ENCODE measurements at regions not wholly inside any gene's neighbourhood (a gene's known extent, or its start where the extent isn't known, plus 50 kb on each side); places are given as distances from the start of the nearest gene placed in this dataset.

DNA sequence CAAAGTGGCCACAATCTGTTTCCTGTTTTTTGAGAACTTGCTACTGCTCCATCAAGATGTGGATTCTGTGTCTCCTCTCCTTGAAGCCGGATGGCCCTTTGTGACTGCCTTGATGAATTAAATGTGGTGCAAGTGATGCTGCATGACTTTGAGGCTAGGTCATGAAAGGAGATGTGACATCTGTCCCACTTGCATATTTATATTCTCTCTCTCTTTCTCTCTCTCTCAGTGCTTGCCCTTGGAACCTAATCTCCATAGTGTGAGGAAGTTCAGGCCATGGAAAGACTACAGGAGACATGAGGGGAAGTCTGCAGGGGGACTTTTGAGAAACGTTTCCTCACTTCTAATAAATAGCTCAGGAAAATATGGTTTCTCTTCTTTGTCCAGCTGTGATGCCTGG lies 50.0 kb upstream of the ADPGK start:
- H3K79me2 ChIP-seq (ENCODE audit: insufficient read depth, low read length): no peaks in the 10 kb centered on the region
- no peaks in the 10 kb centered on the region for H3K9me2 ChIP-seq (ENCODE audit: low read depth, low read length)
- no peaks in the 10 kb centered on the region for H3K9me3 ChIP-seq (ENCODE audit: low read length)
- no peak overlapping the region for H3K27ac ChIP-seq (ENCODE audit: low read depth, low read length, poor library complexity, severe bottlenecking)
- H3K4me1 ChIP-seq (ENCODE audit: insufficient read depth, low read length, severe bottlenecking): no peaks in the 10 kb centered on the region
- no peak for TF ChIP-seq EZH2 (IDR thresholded peaks at IDR 0.05; ENCODE audit: borderline replicate concordance, low read length)
- TF ChIP-seq, protein P1, sequence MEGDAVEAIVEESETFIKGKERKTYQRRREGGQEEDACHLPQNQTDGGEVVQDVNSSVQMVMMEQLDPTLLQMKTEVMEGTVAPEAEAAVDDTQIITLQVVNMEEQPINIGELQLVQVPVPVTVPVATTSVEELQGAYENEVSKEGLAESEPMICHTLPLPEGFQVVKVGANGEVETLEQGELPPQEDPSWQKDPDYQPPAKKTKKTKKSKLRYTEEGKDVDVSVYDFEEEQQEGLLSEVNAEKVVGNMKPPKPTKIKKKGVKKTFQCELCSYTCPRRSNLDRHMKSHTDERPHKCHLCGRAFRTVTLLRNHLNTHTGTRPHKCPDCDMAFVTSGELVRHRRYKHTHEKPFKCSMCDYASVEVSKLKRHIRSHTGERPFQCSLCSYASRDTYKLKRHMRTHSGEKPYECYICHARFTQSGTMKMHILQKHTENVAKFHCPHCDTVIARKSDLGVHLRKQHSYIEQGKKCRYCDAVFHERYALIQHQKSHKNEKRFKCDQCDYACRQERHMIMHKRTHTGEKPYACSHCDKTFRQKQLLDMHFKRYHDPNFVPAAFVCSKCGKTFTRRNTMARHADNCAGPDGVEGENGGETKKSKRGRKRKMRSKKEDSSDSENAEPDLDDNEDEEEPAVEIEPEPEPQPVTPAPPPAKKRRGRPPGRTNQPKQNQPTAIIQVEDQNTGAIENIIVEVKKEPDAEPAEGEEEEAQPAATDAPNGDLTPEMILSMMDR (IDR thresholded peaks at IDR 0.05; ENCODE audit: low read length): no peak
- H3K27me3 ChIP-seq (ENCODE audit: insufficient read depth, low read length): no peaks in the 10 kb centered on the region
- H3K9ac ChIP-seq (ENCODE audit: low read length): no peak overlapping the region
- H3K4me3 ChIP-seq (ENCODE audit: low read depth, low read length, poor library complexity, severe bottlenecking): no peak overlapping the region
- H3K4me2 ChIP-seq (ENCODE audit: low read length): no peak overlapping the region
- H2AFZ ChIP-seq (ENCODE audit: low read length): no peak overlapping the region
- no peaks in the 10 kb centered on the region for H3F3A ChIP-seq (ENCODE audit: insufficient read depth, low read length)
- no peaks in the 10 kb centered on the region for H3K36me3 ChIP-seq (ENCODE audit: insufficient read depth, low read length)
- H4K20me1 ChIP-seq (ENCODE audit: insufficient read depth, low read length): no peaks in the 10 kb centered on the region

Measured in OCI-LY1 (cell line).